Osteocyte (in vitro differentiated cells): ENCODE measurements at regions not wholly inside any gene's neighbourhood (a gene's known extent, or its start where the extent isn't known, plus 50 kb on each side); places are given as distances from the start of the nearest gene placed in this dataset.
"Not testable (repeated sequence)": the region's sequence is repeated elsewhere in the genome, so short reads cannot be mapped to it uniquely, and the experiment has no call there.

ENCODE experiments used
- DNase-seq: peaks from one replicate; pipeline ENCODE4 v3.0.0; 2021; ENCODE audit warnings: mixed read lengths; ENCODE audit not compliant: unreplicated experiment; ENCODE audit errors: extremely low spot score
- H3K27ac Mint-ChIP-seq: one replicate; pipeline ENCODE4 v1.8.0; 2021; ENCODE audit warnings: mild to moderate bottlenecking, mixed read lengths; ENCODE audit not compliant: unreplicated experiment
- H3K27me3 Mint-ChIP-seq: one replicate; pipeline ENCODE4 v1.8.0; 2021; ENCODE audit warnings: mixed read lengths; ENCODE audit not compliant: unreplicated experiment
- H3K36me3 Mint-ChIP-seq: one replicate; pipeline ENCODE4 v1.8.0; 2021; ENCODE audit warnings: mixed read lengths; ENCODE audit not compliant: unreplicated experiment
- H3K4me1 Mint-ChIP-seq: one replicate; pipeline ENCODE4 v1.8.0; 2021; ENCODE audit warnings: mixed read lengths; ENCODE audit not compliant: unreplicated experiment
- H3K4me3 Mint-ChIP-seq: one replicate; pipeline ENCODE4 v1.8.0; 2021; ENCODE audit warnings: mild to moderate bottlenecking, moderate library complexity, mixed read lengths; ENCODE audit not compliant: unreplicated experiment
- H3K9me3 Mint-ChIP-seq: one replicate; pipeline ENCODE4 v1.8.0; 2021; ENCODE audit warnings: mixed read lengths; ENCODE audit not compliant: unreplicated experiment
- CTCF ChIP-seq: fragments of 200-600 bp; sonication (generic); IDR thresholded peaks from 2 replicates; pipeline ENCODE4 v1.5.0; 2021; ENCODE audit warnings: antibody characterized with exemption, mild to moderate bottlenecking, moderate library complexity

- H3K27ac Mint-ChIP-seq, result no peak overlapping the region
- no peaks in the 10 kb centered on the region for H3K36me3 Mint-ChIP-seq
- H3K27me3 Mint-ChIP-seq, result peaks cover 4% of the 10 kb centered on the region
- DNase-seq, result no peak
- no peaks in the 10 kb centered on the region for H3K4me1 Mint-ChIP-seq
- no peaks in the 10 kb centered on the region for H3K9me3 Mint-ChIP-seq
- H3K4me3 Mint-ChIP-seq, result no peak overlapping the region
- no peak for TF ChIP-seq CTCF
Observed at GRCh38 chr3:80618295-80619256, 850.8 kb upstream of the ROBO1 start.

- no peaks in the 10 kb centered on the region for H3K36me3 Mint-ChIP-seq
- H3K9me3 Mint-ChIP-seq, result no peaks in the 10 kb centered on the region
- no peak overlapping the region for H3K27ac Mint-ChIP-seq
- peaks cover 7% of the 10 kb centered on the region for H3K27me3 Mint-ChIP-seq
- no peak for TF ChIP-seq CTCF
- DNase-seq, result no peak
- H3K4me1 Mint-ChIP-seq, result no peaks in the 10 kb centered on the region
- no peak overlapping the region for H3K4me3 Mint-ChIP-seq
Observed at GRCh38 chr3:80612366-80612765, 844.6 kb upstream of the ROBO1 start.

- H3K9me3 Mint-ChIP-seq, H3K4me1 Mint-ChIP-seq, DNase-seq, H3K27me3 Mint-ChIP-seq, H3K27ac Mint-ChIP-seq, H3K4me3 Mint-ChIP-seq, H3K36me3 Mint-ChIP-seq: not testable (repeated sequence)
Observed at GRCh38 chr3:80608072-80608471, 840.3 kb upstream of the ROBO1 start.

- no peak for DNase-seq
- H3K27me3 Mint-ChIP-seq, result peaks cover 5% of the 10 kb centered on the region
- peak; percentile 19 for TF ChIP-seq CTCF
- H3K4me3 Mint-ChIP-seq, result no peak overlapping the region
- H3K36me3 Mint-ChIP-seq, result no peaks in the 10 kb centered on the region
- no peak overlapping the region for H3K27ac Mint-ChIP-seq
- no peaks in the 10 kb centered on the region for H3K4me1 Mint-ChIP-seq
- H3K9me3 Mint-ChIP-seq, result no peaks in the 10 kb centered on the region
Observed at GRCh38 chr3:80606073-80606472, 838.3 kb upstream of the ROBO1 start.

GRCh38 chr3:80601479-80601878, 833.7 kb upstream of the ROBO1 start:
- H3K9me3 Mint-ChIP-seq, result peaks cover 6% of the 10 kb centered on the region
- no peak for DNase-seq
- no peaks in the 10 kb centered on the region for H3K36me3 Mint-ChIP-seq
- H3K27ac Mint-ChIP-seq, result no peak overlapping the region
- H3K27me3 Mint-ChIP-seq, result peaks cover 10% of the 10 kb centered on the region
- no peaks in the 10 kb centered on the region for H3K4me1 Mint-ChIP-seq
- no peak overlapping the region for H3K4me3 Mint-ChIP-seq
- no peak for TF ChIP-seq CTCF
